GM21576 (cell line): ENCODE measurements at regions not wholly inside any gene's neighbourhood (a gene's known extent, or its start where the extent isn't known, plus 50 kb on each side); places are given as distances from the start of the nearest gene placed in this dataset.

Experiments
- ATAC-seq: cut with Tn5 transposase; IDR thresholded peaks from one replicate; pipeline ENCODE4 v1.9.1; 2021; ENCODE audit warnings: mild to moderate bottlenecking, moderate library complexity; ENCODE audit not compliant: unreplicated experiment

DNA sequence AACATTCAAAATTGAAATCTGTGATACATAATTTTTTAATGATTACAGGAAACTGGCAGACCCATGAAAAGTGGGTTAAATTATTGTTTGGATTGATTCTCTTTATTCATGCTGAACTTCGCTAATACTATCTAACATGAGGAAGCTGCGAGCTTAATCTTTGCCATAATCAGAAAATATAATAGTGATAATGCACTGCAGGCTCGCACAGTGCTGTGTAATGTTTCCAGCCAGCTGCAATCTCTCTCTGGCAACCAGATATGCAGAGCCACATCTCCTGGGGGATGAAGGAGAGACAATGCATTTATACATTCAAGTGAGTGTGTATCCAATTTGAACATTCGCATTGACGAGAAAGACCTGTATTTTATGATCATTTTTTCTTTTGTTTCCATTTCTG is 669.7 kb upstream of the RGMB start:
- ATAC-seq = no peak

- ATAC-seq = no peak
Measured at GRCh38 chr5:98104454-98105188, 668.8 kb upstream of the RGMB start.

GRCh38 chr5:98105681-98106080 is 667.8 kb upstream of the RGMB start:
- no peak for ATAC-seq

- no peak for ATAC-seq
Measured at GRCh38 chr5:98106116-98107031, 667.1 kb upstream of the RGMB start.

- no peak for ATAC-seq
Measured at GRCh38 chr5:98108497-98108896, 665.0 kb upstream of the RGMB start.

DNA sequence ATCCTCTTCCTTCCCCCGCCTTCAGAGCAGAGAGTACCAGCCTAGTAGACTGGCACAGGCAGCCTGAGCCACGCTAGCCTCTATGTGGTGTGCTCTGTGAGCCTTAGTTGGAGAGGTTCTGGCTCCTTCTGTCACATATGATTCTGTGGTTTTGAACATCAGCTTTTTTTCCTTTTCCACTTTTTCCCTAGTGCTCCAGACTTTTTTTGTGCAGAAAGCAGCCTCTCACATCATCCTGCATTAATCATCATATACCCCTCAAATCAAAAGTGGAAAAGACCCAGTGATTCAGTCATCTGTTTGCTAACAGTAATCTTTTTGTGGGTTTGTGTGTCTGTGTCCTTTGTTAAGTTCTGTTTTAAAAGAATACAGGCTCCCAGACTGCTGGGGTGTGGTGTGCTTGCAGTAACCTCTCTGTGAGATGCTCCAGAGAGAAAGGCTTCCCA is 663.9 kb upstream of the RGMB start:
- no peak for ATAC-seq

DNA sequence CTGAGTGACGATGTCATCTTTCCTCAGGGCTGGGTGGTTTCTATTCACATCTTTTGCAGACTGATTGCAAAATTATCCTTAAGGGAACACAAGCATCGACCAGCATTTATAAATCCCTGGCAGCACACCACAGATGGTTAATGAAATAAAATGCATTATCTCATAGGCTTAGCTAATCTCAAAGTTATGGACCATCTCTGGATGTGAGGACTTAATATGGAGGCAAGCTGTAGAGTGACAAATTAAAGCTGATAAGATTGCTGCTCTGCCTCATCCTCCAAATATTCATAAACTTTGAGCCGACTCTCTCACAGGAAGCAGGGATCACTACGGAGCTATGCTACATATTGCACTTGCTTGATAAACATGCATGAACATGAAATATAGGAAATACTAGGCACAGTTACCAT is 663.2 kb upstream of the RGMB start:
- no peak for ATAC-seq

GRCh38 chr5:98110791-98111190 is 662.7 kb upstream of the RGMB start:
- ATAC-seq = no peak

- ATAC-seq = no peak
Measured at GRCh38 chr5:98111686-98112085, 661.8 kb upstream of the RGMB start.

DNA sequence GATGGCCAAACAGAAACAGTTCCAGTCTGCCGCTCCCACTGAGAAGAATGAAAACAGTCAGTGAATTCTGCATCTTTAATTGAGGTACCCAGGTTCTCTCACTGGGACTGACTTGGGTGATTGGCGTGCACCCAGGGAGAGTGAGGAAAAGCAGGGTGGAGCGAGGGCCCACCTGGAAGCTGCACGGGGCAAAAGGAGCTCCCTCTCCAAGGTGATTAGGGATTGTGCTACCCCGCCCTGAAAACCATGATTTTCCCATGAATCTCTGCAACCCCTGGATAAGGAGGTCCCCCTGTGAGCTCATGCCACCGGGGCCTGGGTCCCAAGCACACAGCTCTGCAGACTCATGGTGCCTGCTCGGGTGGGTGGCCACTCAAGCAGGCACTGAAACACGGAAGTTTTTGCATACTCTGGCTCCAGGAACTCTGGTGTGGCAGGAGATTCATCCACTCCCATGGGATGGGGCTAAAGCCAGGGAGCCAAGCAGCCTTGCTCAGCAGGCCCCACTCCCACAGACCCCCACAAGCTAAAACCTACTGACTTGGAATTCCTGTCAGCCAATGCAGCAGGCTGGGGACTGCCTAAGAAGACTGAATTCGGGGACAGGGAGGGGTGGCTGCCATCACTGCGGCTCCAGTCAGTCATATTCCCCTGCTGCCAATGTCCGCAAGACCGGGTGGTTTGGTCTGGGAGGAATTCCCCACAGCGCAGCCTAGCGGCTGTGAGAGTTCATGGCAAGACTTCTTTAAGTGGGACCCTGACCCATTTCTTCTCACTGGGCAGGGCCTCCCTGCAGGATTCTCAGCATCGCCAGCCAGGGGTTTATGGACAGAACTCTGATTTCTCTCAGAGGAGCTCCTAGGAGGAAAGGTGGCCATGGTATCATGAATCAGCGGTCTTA is 652.2 kb upstream of the RGMB start:
- no peak for ATAC-seq

GRCh38 chr5:98128271-98128670 is 645.2 kb upstream of the RGMB start:
- no peak for ATAC-seq

GRCh38 chr5:98128846-98129245 is 644.6 kb upstream of the RGMB start:
- ATAC-seq = no peak

DNA sequence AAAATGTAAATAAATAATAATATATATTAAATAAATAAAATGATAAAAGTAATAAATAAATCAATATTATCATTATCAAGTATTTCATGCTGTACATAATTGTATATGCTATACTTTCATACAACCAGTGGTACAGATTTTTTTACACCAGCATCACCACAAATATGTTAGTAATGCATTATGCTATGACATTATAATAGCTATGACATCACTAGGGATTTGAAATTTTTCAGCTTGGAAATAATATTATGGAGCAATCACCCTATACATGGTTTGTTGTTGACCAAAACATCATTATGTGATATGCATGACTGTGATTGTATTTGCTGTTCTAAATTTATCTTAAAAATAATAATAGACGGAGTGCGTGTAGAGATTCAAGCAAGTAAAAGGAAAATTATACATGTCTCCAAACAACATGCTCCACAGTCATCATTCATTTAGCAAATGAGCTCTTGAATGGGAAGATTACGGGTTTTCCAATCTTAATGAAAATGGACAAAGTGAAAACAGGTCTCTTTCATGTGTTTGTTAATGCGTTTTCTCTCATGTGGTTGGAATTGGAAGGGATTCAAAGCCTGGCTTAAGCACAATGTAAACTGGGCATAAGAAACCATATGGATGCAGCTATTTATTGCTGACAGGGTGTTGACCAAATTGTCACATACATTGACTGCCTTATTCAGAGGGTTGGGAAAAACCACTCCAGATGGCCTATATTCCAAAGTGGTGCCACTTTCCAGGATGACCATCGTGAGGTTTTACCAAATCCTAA is 643.0 kb upstream of the RGMB start:
- ATAC-seq = no peak

- ATAC-seq = no peak
Measured at GRCh38 chr5:98144116-98144515, 629.3 kb upstream of the RGMB start.

GRCh38 chr5:98144710-98145109 is 628.8 kb upstream of the RGMB start:
- ATAC-seq = no peak

- ATAC-seq = no peak
Measured at GRCh38 chr5:98157368-98157767, 616.1 kb upstream of the RGMB start.

- no peak for ATAC-seq
Measured at GRCh38 chr5:98158440-98158839, 615.0 kb upstream of the RGMB start.

DNA sequence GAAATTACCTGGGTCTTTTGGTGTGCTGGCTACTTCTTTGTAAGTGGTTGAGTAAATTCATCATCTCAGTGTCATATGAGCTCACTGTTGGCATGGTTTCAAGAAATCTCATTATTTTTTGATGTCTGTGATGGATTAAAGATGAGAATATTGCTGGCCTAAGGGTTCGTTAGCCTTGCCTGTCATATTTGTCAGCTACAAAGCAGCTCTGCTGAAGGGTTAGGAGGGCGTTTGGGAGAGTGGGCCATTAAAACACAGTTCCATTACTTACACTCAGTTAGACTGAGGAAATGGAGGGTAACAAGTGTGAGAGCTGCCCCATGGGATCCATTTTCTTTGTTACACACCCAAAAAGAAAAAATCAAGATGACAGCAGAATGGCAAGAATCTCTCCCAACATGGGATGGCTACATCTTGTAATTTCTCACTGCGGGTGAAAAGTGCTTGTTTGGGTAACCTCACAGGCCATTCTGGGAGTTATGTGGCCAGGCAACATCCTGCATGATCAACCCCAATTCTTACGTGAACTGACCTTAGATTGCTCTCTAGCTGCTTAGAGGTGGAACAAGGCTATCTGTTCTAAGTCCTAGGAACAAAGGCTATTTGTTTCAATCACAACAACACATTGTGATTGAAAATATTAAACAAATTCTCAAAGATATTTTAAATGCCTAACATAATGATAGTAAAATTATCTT is 609.5 kb upstream of the RGMB start:
- ATAC-seq = no peak

GRCh38 chr5:98168871-98169270 is 604.6 kb upstream of the RGMB start:
- no peak for ATAC-seq

GRCh38 chr5:98170994-98171393 is 602.5 kb upstream of the RGMB start:
- no peak for ATAC-seq
